SJSA1 (cell line): ENCODE measurements at regions not wholly inside any gene's neighbourhood (a gene's known extent, or its start where the extent isn't known, plus 50 kb on each side); places are given as distances from the start of the nearest gene placed in this dataset.

ENCODE experiments used
- DNase-seq, 2 experiments: peaks; one replicate each; pipeline ENCODE4 v3.0.0-alpha.2; 2015 to 2020; ENCODE audit warnings: low spot score in 2 of 2, low read depth in 1 of 2
- H3K27ac ChIP-seq: fragments of 250-450 bp; sonication (Bioruptor Pico); 2 replicates; pipeline ENCODE4 v1.5.1; 2020; ENCODE audit warnings: mild to moderate bottlenecking, moderate library complexity
- H3K27me3 ChIP-seq: fragments of 250-450 bp; sonication (Bioruptor Pico); replicated peaks from 2 replicates; pipeline ENCODE4 v1.5.1; 2020; ENCODE audit warnings: mild to moderate bottlenecking, moderate library complexity
- H3K36me3 ChIP-seq: fragments of 250-450 bp; sonication (Bioruptor Pico); 2 replicates; pipeline ENCODE4 v1.5.1; 2020; ENCODE audit warnings: mild to moderate bottlenecking
- H3K4me1 ChIP-seq: fragments of 250-450 bp; sonication (Bioruptor Pico); replicated peaks from 2 replicates; pipeline ENCODE4 v1.6.1; 2021; ENCODE audit warnings: mild to moderate bottlenecking
- H3K4me3 ChIP-seq: fragments of 250-450 bp; sonication (Bioruptor Pico); 2 replicates; pipeline ENCODE4 v1.5.1; 2020; ENCODE audit warnings: mild to moderate bottlenecking
- H3K9me3 ChIP-seq: fragments of 250-450 bp; sonication (Bioruptor Pico); replicated peaks from 2 replicates; pipeline ENCODE4 v1.5.1; 2020; ENCODE audit warnings: mild to moderate bottlenecking

GRCh38 chr18:47557160-47557559, 305.7 kb upstream of the SKOR2 start:
- H3K4me3 ChIP-seq = no peak overlapping the region
- H3K4me1 ChIP-seq = no peaks in the 10 kb centered on the region
- H3K36me3 ChIP-seq = no peaks in the 10 kb centered on the region
- peaks cover 18% of the 10 kb centered on the region for H3K27me3 ChIP-seq
- DNase-seq = no peak
- no peaks in the 10 kb centered on the region for H3K9me3 ChIP-seq
- no peak overlapping the region for H3K27ac ChIP-seq

GRCh38 chr18:47552783-47553182, 301.3 kb upstream of the SKOR2 start:
- Histone ChIP-seq H3K4me1 (no peaks in the 10 kb centered on the region), H3K27ac (no peak overlapping the region), H3K9me3 (no peaks in the 10 kb centered on the region), H3K36me3 (no peaks in the 10 kb centered on the region), H3K27me3 (no peaks in the 10 kb centered on the region; the same call in 1 of the 2 replicates), H3K4me3 (no peak overlapping the region)
- no peak for DNase-seq

GRCh38 chr18:47550611-47551010, 299.2 kb upstream of the SKOR2 start:
- Histone ChIP-seq H3K36me3 (no peaks in the 10 kb centered on the region), H3K9me3 (no peaks in the 10 kb centered on the region), H3K4me1 (no peaks in the 10 kb centered on the region), H3K27me3 (no peaks in the 10 kb centered on the region; the same call in 1 of the 2 replicates), H3K4me3 (no peak overlapping the region), H3K27ac (no peak overlapping the region)
- no peak for DNase-seq

GRCh38 chr18:47549021-47549540, 297.6 kb upstream of the SKOR2 start:
- Histone ChIP-seq H3K4me1 (no peaks in the 10 kb centered on the region), H3K27me3 (no peaks in the 10 kb centered on the region; the same call in 1 of the 2 replicates), H3K36me3 (no peaks in the 10 kb centered on the region), H3K4me3 (no peak overlapping the region), H3K9me3 (no peaks in the 10 kb centered on the region), H3K27ac (no peak overlapping the region)
- no peak for DNase-seq

GRCh38 chr18:47547539-47548202, 296.2 kb upstream of the SKOR2 start:
- Histone ChIP-seq H3K36me3 (no peaks in the 10 kb centered on the region), H3K9me3 (no peaks in the 10 kb centered on the region), H3K27me3 (no peaks in the 10 kb centered on the region; the same call in 1 of the 2 replicates), H3K4me3 (no peak overlapping the region), H3K4me1 (no peaks in the 10 kb centered on the region), H3K27ac (no peak overlapping the region)
- DNase-seq = no peak

GRCh38 chr18:47545613-47546012, 294.2 kb upstream of the SKOR2 start:
- H3K36me3 ChIP-seq = no peaks in the 10 kb centered on the region
- H3K27me3 ChIP-seq = 0 out of 2 replicates have a peak, but pooled peaks cover 4% of the 10 kb centered on the region
- H3K9me3 ChIP-seq = no peaks in the 10 kb centered on the region
- no peaks in the 10 kb centered on the region for H3K4me1 ChIP-seq
- no peak for DNase-seq
- H3K4me3 ChIP-seq = no peak overlapping the region
- no peak overlapping the region for H3K27ac ChIP-seq

- Histone ChIP-seq H3K36me3 (no peaks in the 10 kb centered on the region), H3K27ac (no peak overlapping the region), H3K4me1 (no peaks in the 10 kb centered on the region), H3K27me3 (0 out of 2 replicates have a peak, but pooled peaks cover 4% of the 10 kb centered on the region), H3K9me3 (no peaks in the 10 kb centered on the region), H3K4me3 (no peak overlapping the region)
- no peak for DNase-seq
Observed at GRCh38 chr18:47543080-47543479, 291.6 kb upstream of the SKOR2 start.

- Histone ChIP-seq H3K9me3 (no peaks in the 10 kb centered on the region), H3K27ac (no peak overlapping the region), H3K27me3 (0 out of 2 replicates have a peak, but pooled peaks cover 4% of the 10 kb centered on the region), H3K36me3 (no peaks in the 10 kb centered on the region), H3K4me1 (no peaks in the 10 kb centered on the region), H3K4me3 (no peak overlapping the region)
- no peak for DNase-seq
Observed at GRCh38 chr18:47542551-47542950, 291.1 kb upstream of the SKOR2 start.

- Histone ChIP-seq H3K9me3 (no peaks in the 10 kb centered on the region), H3K4me1 (no peaks in the 10 kb centered on the region), H3K4me3 (no peak overlapping the region)
Observed at GRCh38 chr18:47531717-47532116, 280.3 kb upstream of the SKOR2 start.

GRCh38 chr18:47530695-47531094, 279.2 kb upstream of the SKOR2 start:
- DNase-seq = no peak
- H3K27me3 ChIP-seq = peaks cover 12% of the 10 kb centered on the region
- no peaks in the 10 kb centered on the region for H3K4me1 ChIP-seq
- no peaks in the 10 kb centered on the region for H3K9me3 ChIP-seq
- H3K27ac ChIP-seq = no peak overlapping the region
- no peak overlapping the region for H3K4me3 ChIP-seq
- no peaks in the 10 kb centered on the region for H3K36me3 ChIP-seq

More at GRCh38 chr18:47531717-47532116, 280.3 kb upstream of the SKOR2 start:
- no peak for DNase-seq
- Histone ChIP-seq H3K36me3 (no peaks in the 10 kb centered on the region), H3K27ac (no peak overlapping the region), H3K27me3 (peaks cover 12% of the 10 kb centered on the region)

GRCh38 chr18:47528343-47528742, 276.9 kb upstream of the SKOR2 start:
- Histone ChIP-seq H3K4me1 (no peaks in the 10 kb centered on the region), H3K27ac (no peak overlapping the region)
- DNase-seq = no peak

GRCh38 chr18:47526147-47526546, 274.7 kb upstream of the SKOR2 start:
- no peak overlapping the region for H3K27ac ChIP-seq
- no peak overlapping the region for H3K4me3 ChIP-seq
- no peaks in the 10 kb centered on the region for H3K9me3 ChIP-seq
- no peaks in the 10 kb centered on the region for H3K36me3 ChIP-seq
- DNase-seq = no peak
- H3K27me3 ChIP-seq = no peaks in the 10 kb centered on the region; the same call in none of the 2 replicates
- no peaks in the 10 kb centered on the region for H3K4me1 ChIP-seq

More at GRCh38 chr18:47528343-47528742, 276.9 kb upstream of the SKOR2 start:
- peaks cover 12% of the 10 kb centered on the region for H3K27me3 ChIP-seq
- H3K9me3 ChIP-seq = no peaks in the 10 kb centered on the region
- H3K36me3 ChIP-seq = no peaks in the 10 kb centered on the region
- H3K4me3 ChIP-seq = no peak overlapping the region

- Histone ChIP-seq H3K9me3 (no peaks in the 10 kb centered on the region), H3K27ac (no peak overlapping the region), H3K4me1 (no peaks in the 10 kb centered on the region), H3K4me3 (no peak overlapping the region), H3K36me3 (no peaks in the 10 kb centered on the region), H3K27me3 (no peaks in the 10 kb centered on the region; the same call in none of the 2 replicates)
- DNase-seq = no peak
Observed at GRCh38 chr18:47522359-47522758, 270.9 kb upstream of the SKOR2 start.

GRCh38 chr18:47520263-47520662, 268.8 kb upstream of the SKOR2 start:
- no peak for DNase-seq
- Histone ChIP-seq H3K36me3 (no peaks in the 10 kb centered on the region), H3K9me3 (no peaks in the 10 kb centered on the region), H3K4me1 (no peaks in the 10 kb centered on the region), H3K27ac (no peak overlapping the region), H3K4me3 (no peak overlapping the region), H3K27me3 (no peaks in the 10 kb centered on the region; the same call in none of the 2 replicates)
